ENCODE measurements at regions not wholly inside any gene's neighbourhood (a gene's known extent, or its start where the extent isn't known, plus 50 kb on each side); places are given as distances from the start of the nearest gene placed in this dataset.

- no peak for ATAC-seq
- DNase-seq, result no peak
- intact Hi-C loops (cut with DNase I, micrococcal nuclease), result no loop called here
- Histone ChIP-seq H3K4me1 (ENCODE audit: low read depth) (no peaks in the 10 kb centered on the region), H3K4me3 (no peak overlapping the region), H3K36me3 (ENCODE audit: low read depth) (no peaks in the 10 kb centered on the region), H3K9me3 (no peaks in the 10 kb centered on the region)
- TF ChIP-seq CTCF (IDR thresholded peaks at IDR 0.05), result no peak
Observed at GRCh38 chr10:130339091-130339490, 202.9 kb downstream of the GLRX3 start.

GRCh38 chr10:130339911-130340310, 203.7 kb downstream of the GLRX3 start:
- DNase-seq (no peak), ATAC-seq (no peak)
- no peaks in the 10 kb centered on the region for H3K4me1 ChIP-seq (ENCODE audit: low read depth)
- H3K9me3 ChIP-seq, result no peaks in the 10 kb centered on the region
- no peak for TF ChIP-seq CTCF (IDR thresholded peaks at IDR 0.05)
- no peaks in the 10 kb centered on the region for H3K36me3 ChIP-seq (ENCODE audit: low read depth)
- H3K4me3 ChIP-seq, result no peak overlapping the region
- intact Hi-C loops (cut with DNase I, micrococcal nuclease), result no loop called here

GRCh38 chr10:130340816-130341215, 204.6 kb downstream of the GLRX3 start:
- ATAC-seq, result no peak
- H3K9me3 ChIP-seq, result no peaks in the 10 kb centered on the region
- no peak for DNase-seq
- intact Hi-C loops (cut with DNase I, micrococcal nuclease), result no loop called here
- no peaks in the 10 kb centered on the region for H3K4me1 ChIP-seq (ENCODE audit: low read depth)
- no peaks in the 10 kb centered on the region for H3K36me3 ChIP-seq (ENCODE audit: low read depth)
- no peak for TF ChIP-seq CTCF (IDR thresholded peaks at IDR 0.05)
- H3K4me3 ChIP-seq, result no peak overlapping the region

- H3K9me3 ChIP-seq, result no peaks in the 10 kb centered on the region
- no peak overlapping the region for H3K4me3 ChIP-seq
- H3K36me3 ChIP-seq (ENCODE audit: low read depth), result no peaks in the 10 kb centered on the region
- DNase-seq (peak in 1 of 3 donors; percentile 34), ATAC-seq (no peak)
- no peaks in the 10 kb centered on the region for H3K4me1 ChIP-seq (ENCODE audit: low read depth)
- no peak for TF ChIP-seq CTCF (IDR thresholded peaks at IDR 0.05)
- intact Hi-C loops (cut with DNase I, micrococcal nuclease), result no loop called here
Observed at GRCh38 chr10:130341356-130341755, 205.2 kb downstream of the GLRX3 start.

GRCh38 chr10:130345728-130346127, 209.5 kb downstream of the GLRX3 start:
- Histone ChIP-seq H3K4me3 (no peak overlapping the region), H3K36me3 (ENCODE audit: low read depth) (no peaks in the 10 kb centered on the region), H3K9me3 (no peaks in the 10 kb centered on the region), H3K4me1 (ENCODE audit: low read depth) (no peaks in the 10 kb centered on the region)
- no peak for ATAC-seq
- no peak for TF ChIP-seq CTCF (IDR thresholded peaks at IDR 0.05)
- intact Hi-C loops (cut with DNase I, micrococcal nuclease), result no loop called here
- DNase-seq, result no peak

- Histone ChIP-seq H3K36me3 (ENCODE audit: low read depth) (no peaks in the 10 kb centered on the region), H3K4me3 (no peak overlapping the region), H3K9me3 (no peaks in the 10 kb centered on the region), H3K4me1 (ENCODE audit: low read depth) (no peaks in the 10 kb centered on the region)
- DNase-seq, result no peak
- no peak for ATAC-seq
- intact Hi-C loops (cut with DNase I, micrococcal nuclease), result no loop called here
- TF ChIP-seq CTCF (IDR thresholded peaks at IDR 0.05), result no peak
Observed at GRCh38 chr10:130350996-130351395, 214.8 kb downstream of the GLRX3 start.
